K562 (cell line): ENCODE measurements at regions not wholly inside any gene's neighbourhood (a gene's known extent, or its start where the extent isn't known, plus 50 kb on each side); places are given as distances from the start of the nearest gene placed in this dataset.

Experiments used
- DDX20 ChIP-seq: fragments of 450-650 bp; IDR thresholded peaks from 2 replicates; pipeline ENCODE4 v1.6.1; 2016; ENCODE audit warnings: missing genetic modification characterization, low read depth, mild to moderate bottlenecking, missing compliant biosample characterization, moderate library complexity
- HDAC8 ChIP-seq: fragments of 450-650 bp; IDR thresholded peaks from 2 replicates; pipeline ENCODE4 v1.6.1; 2016; ENCODE audit warnings: mild to moderate bottlenecking, missing genetic modification characterization, moderate library complexity, missing compliant biosample characterization
- MAFK ChIP-seq: IDR thresholded peaks from 2 replicates; pipeline ENCODE4 v1.6.1; 2011; ENCODE audit warnings: low read length, improper control_type of control experiment
- MEF2D ChIP-seq: conservative IDR thresholded peaks from 2 replicates; pipeline ENCODE4 v1.6.1; 2016; ENCODE audit warnings: low read depth, missing genetic modification characterization, missing compliant biosample characterization
- NFIX ChIP-seq: fragments of 250-450 bp; sonication (Bioruptor Pico); IDR thresholded peaks from 2 replicates; pipeline ENCODE4 v1.4.0; 2020; ENCODE audit warnings: low read depth, mild to moderate bottlenecking, moderate library complexity
- NRF1 ChIP-seq, 2 experiments: fragments of 450-650 bp; IDR thresholded peaks in 1 of 2; conservative IDR thresholded peaks in 1 of 2; 2 replicates each; pipeline ENCODE4 v1.6.1; 2014; ENCODE audit warnings: mild to moderate bottlenecking in 2 of 2
- PPARD ChIP-seq: fragments of 250-450 bp; sonication (Bioruptor Pico); IDR thresholded peaks from 2 replicates; pipeline ENCODE4 v1.8.0; 2022; ENCODE audit warnings: inconsistent platforms, mild to moderate bottlenecking, moderate library complexity
- RBM14 ChIP-seq: fragments of 200-400 bp; formaldehyde crosslinking; IDR thresholded peaks from 2 replicates; pipeline ENCODE4 v1.6.1; 2018; ENCODE audit warnings: low read depth, mild to moderate bottlenecking, low read length, moderate library complexity, borderline replicate concordance; ENCODE audit not compliant: insufficient read depth
- RBM25 ChIP-seq: fragments of 200-400 bp; formaldehyde crosslinking; IDR thresholded peaks from 2 replicates; pipeline ENCODE4 v1.6.1; 2018; ENCODE audit warnings: low read length, low read depth, moderate library complexity; ENCODE audit not compliant: severe bottlenecking
- RBM34 ChIP-seq: fragments of 200-400 bp; formaldehyde crosslinking; IDR thresholded peaks from 2 replicates; pipeline ENCODE4 v1.6.1; 2018; ENCODE audit warnings: low read length, borderline replicate concordance; ENCODE audit not compliant: insufficient read depth
- RCOR1 ChIP-seq, 2 experiments: IDR thresholded peaks; 2 replicates each; pipeline ENCODE4 v1.6.1; 2012; ENCODE audit warnings: low read depth in 2 of 2, low read length in 2 of 2, borderline replicate concordance in 1 of 2, improper control_type of control experiment in 1 of 2
- U2AF1 ChIP-seq: fragments of 200-400 bp; formaldehyde crosslinking; optimal IDR thresholded peaks from 2 replicates; pipeline ENCODE3; 2017; ENCODE audit warnings: mild to moderate bottlenecking, low read depth, low read length, moderate library complexity
- XRCC3 ChIP-seq: fragments of 450-650 bp; IDR thresholded peaks from 2 replicates; pipeline ENCODE4 v1.6.1; 2017; ENCODE audit warnings: mild to moderate bottlenecking, moderate library complexity
- ZBTB26 ChIP-seq: fragments of 450-650 bp; formaldehyde crosslinking; IDR thresholded peaks from 2 replicates; pipeline ENCODE4 v1.4.0; 2022; ENCODE audit warnings: missing genetic modification characterization
- ZNF140 ChIP-seq: fragments of 250-450 bp; sonication (Bioruptor Pico); IDR thresholded peaks from 2 replicates; pipeline ENCODE4 v1.8.0; 2021; ENCODE audit warnings: moderate library complexity, mild to moderate bottlenecking, inconsistent platforms
- ZNF57 ChIP-seq: fragments of 450-650 bp; formaldehyde crosslinking; IDR thresholded peaks from 2 replicates; pipeline ENCODE4 v1.4.0; 2020; ENCODE audit warnings: mild to moderate bottlenecking, moderate library complexity
- ZNF592 ChIP-seq: fragments of 450-650 bp; IDR thresholded peaks from 2 replicates; pipeline ENCODE4 v1.6.1; 2017; ENCODE audit warnings: antibody characterized with exemption, mild to moderate bottlenecking

- TF ChIP-seq RBM34 = no peak
- peak; percentile 99 for TF ChIP-seq RBM25
- TF ChIP-seq ZNF140 (CRISPR knock-in tag) = no peak
- no peak for TF ChIP-seq PPARD (CRISPR knock-in tag)
- TF ChIP-seq RCOR1 (IDR thresholded peaks at IDR 0.05; ENCODE audit: borderline replicate concordance in 1 of 2, low read depth in 2 of 2, low read length in 2 of 2) = 0 out of 4 replicates have a peak, but pooled peaks of 1 of the 2 experiments have one; percentile 20
- no peak for TF ChIP-seq ZBTB26 (CRISPR knock-in tag)
- TF ChIP-seq DDX20 (tag) = no peak
- no peak for TF ChIP-seq HDAC8 (tag)
- TF ChIP-seq XRCC3 = no peak
- no peak for TF ChIP-seq NRF1 (conservative IDR thresholded peaks at IDR 0.05 in 1 of 2, IDR thresholded peaks at IDR 0.05 in 1 of 2)
- no peak for TF ChIP-seq MAFK
- TF ChIP-seq MEF2D (tag) = no peak
- TF ChIP-seq NFIX (CRISPR knock-in tag) = no peak
- no peak for TF ChIP-seq RBM14
- no peak for TF ChIP-seq ZNF592
- TF ChIP-seq ZNF57 (CRISPR knock-in tag) = no peak
- no peak for TF ChIP-seq U2AF1
- TF ChIP-seq, all 486 proteins: peak for 4
Observed at GRCh38 chr6:82741325-82741995, 324.2 kb downstream of the UBE3D start (continued).
